Ovary (tissue), 3 donors: ENCODE measurements at regions not wholly inside any gene's neighbourhood (a gene's known extent, or its start where the extent isn't known, plus 50 kb on each side); places are given as distances from the start of the nearest gene placed in this dataset.

ENCODE experiments used
- EP300 ChIP-seq: sonication (generic); formaldehyde crosslinking; IDR thresholded peaks from one replicate; pipeline ENCODE4 v1.6.1; 2017; ENCODE audit warnings: antibody characterized with exemption
- TF ChIP-seq, protein P1 (sequence below), 3 donors: fragments of 450-650 bp in 2 of 3; fragments of 200-600 bp in 1 of 3; IDR thresholded peaks; one replicate each; pipeline versions ENCODE4 v1.5.1 to v1.8.0; 2016 to 2022; ENCODE audit warnings: antibody characterized with exemption in 3 of 3, mild to moderate bottlenecking in 1 of 3
- donor health status: DM: no; HTN: no; CAD: no.

DNA sequence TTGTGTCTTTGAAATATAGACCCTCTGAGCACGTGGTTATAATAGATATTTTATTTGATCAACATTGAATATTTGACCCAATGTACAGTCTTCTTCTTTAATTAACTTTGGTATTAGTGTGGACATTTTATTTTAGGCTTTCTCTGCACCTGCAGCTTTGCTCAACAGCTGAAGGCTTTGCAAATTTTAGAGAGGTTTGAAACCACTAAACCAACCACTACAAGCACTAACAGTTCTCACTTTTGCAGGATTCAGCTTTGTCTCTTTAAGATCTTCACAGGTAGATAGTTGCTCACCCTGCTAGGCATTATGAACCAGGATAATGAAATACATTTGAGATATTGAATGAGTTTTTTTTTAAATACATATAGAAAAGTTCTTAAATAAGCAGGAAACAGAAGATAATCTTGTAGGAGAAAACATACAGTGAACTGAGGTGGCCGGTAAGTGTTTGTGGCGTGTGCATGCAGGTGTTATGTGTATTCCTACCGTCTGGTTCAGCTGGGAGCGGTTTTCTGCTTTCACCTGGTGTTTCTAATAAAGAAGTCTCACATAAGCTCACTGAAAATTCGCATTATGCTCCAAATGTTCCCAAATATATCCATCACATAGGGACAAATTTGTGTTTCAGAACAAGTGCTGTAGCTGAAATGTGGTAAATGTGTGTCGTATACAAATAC, 1508.3 kb upstream of the TENM3 start:
- TF ChIP-seq, protein P1, sequence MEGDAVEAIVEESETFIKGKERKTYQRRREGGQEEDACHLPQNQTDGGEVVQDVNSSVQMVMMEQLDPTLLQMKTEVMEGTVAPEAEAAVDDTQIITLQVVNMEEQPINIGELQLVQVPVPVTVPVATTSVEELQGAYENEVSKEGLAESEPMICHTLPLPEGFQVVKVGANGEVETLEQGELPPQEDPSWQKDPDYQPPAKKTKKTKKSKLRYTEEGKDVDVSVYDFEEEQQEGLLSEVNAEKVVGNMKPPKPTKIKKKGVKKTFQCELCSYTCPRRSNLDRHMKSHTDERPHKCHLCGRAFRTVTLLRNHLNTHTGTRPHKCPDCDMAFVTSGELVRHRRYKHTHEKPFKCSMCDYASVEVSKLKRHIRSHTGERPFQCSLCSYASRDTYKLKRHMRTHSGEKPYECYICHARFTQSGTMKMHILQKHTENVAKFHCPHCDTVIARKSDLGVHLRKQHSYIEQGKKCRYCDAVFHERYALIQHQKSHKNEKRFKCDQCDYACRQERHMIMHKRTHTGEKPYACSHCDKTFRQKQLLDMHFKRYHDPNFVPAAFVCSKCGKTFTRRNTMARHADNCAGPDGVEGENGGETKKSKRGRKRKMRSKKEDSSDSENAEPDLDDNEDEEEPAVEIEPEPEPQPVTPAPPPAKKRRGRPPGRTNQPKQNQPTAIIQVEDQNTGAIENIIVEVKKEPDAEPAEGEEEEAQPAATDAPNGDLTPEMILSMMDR (IDR thresholded peaks at IDR 0.05): no peak
- TF ChIP-seq EP300: no peak
